GM12878 (cell line): ENCODE measurements at regions not wholly inside any gene's neighbourhood (a gene's known extent, or its start where the extent isn't known, plus 50 kb on each side); places are given as distances from the start of the nearest gene placed in this dataset.

Experiments used
- ATAC-seq: fragments of 200-7000 bp; cut with Tn5 transposase; 3 replicates; pipeline ENCODE4 v1.9.1; 2020; ENCODE audit warnings: mild to moderate bottlenecking, moderate library complexity
- BruUV-seq: library from RNA; stranded (reverse); fragments of 400-500 nt; replicated peaks from 2 replicates; lab custom pipeline; 2021; lab: Mats Ljungman, UMichigan
- CTCF ChIA-PET: fragments of 300-600 bp; sonication (Branson Sonifier 250); formaldehyde crosslinking; extraction: SDS; loops from one replicate; lab custom pipeline; 2021; ENCODE audit warnings: inconsistent platforms; lab: Yijun Ruan, JAX
- POLR2A ChIA-PET: fragments of 350-600 bp; formaldehyde crosslinking; extraction: SDS; loops from one replicate; lab custom pipeline; 2021; ENCODE audit warnings: inconsistent platforms; lab: Charles Lee
- RAD21 ChIA-PET: fragments of 300-600 bp; sonication (Branson Sonifier 250); formaldehyde crosslinking; loops from one replicate; lab custom pipeline; 2023; ENCODE audit warnings: antibody characterized with exemption; ENCODE audit not compliant: unreplicated experiment; lab: Charles Lee
- SMC1A ChIA-PET: fragments of 300-600 bp; sonication (Branson Sonifier 250); formaldehyde crosslinking; loops from one replicate; lab custom pipeline; 2023; ENCODE audit not compliant: unreplicated experiment, uncharacterized antibody; lab: Charles Lee
- DNase-seq: peaks from one replicate; pipeline ENCODE4 v3.0.0-alpha.2; 2011; ENCODE audit warnings: low read depth, low spot score
- FAIRE-seq: peaks from 3 replicates; lab custom pipeline; 2011; peaks lifted over from hg19 to GRCh38; lab: Jason Lieb, UNC
- H2AFZ ChIP-seq: 2 replicates; pipeline ENCODE4 v1.6.0; 2011; ENCODE audit warnings: low read depth, low read length, control low read depth; ENCODE audit not compliant: control insufficient read depth
- H3K27ac ChIP-seq: 2 replicates; pipeline ENCODE4 v1.5.1; 2011; ENCODE audit warnings: control low read depth; ENCODE audit not compliant: control insufficient read depth, insufficient read depth
- H3K27me3 ChIP-seq, 2 experiments: replicated peaks in 1 of 2; 2 replicates each; pipeline versions ENCODE4 v1.6.0 to v1.6.1; 2011; ENCODE audit warnings: low read length in 1 of 2; ENCODE audit not compliant: control insufficient read depth in 2 of 2, insufficient read depth in 2 of 2
- H3K36me3 ChIP-seq, 2 experiments: 2 replicates each; pipeline ENCODE4 v1.5.1; 2011; ENCODE audit warnings: low read length in 1 of 2; ENCODE audit not compliant: control insufficient read depth in 2 of 2, insufficient read depth in 2 of 2
- H3K4me1 ChIP-seq: 2 replicates; pipeline ENCODE4 v1.6.1; 2011; ENCODE audit warnings: mild to moderate bottlenecking, low read length, moderate library complexity, mixed read lengths; ENCODE audit not compliant: control insufficient read depth, insufficient read depth
- H3K4me2 ChIP-seq: 2 replicates; pipeline ENCODE4 v1.6.0; 2011; ENCODE audit warnings: control low read depth; ENCODE audit not compliant: control insufficient read depth, insufficient read depth
- H3K4me3 ChIP-seq: fragments of 200-600 bp; sonication (generic); 2 replicates; pipeline ENCODE4 v1.5.1; 2016
- H3K79me2 ChIP-seq: 2 replicates; pipeline ENCODE4 v1.6.0; 2011; ENCODE audit warnings: low read length; ENCODE audit not compliant: control insufficient read depth, insufficient read depth
- H3K9ac ChIP-seq: 2 replicates; pipeline ENCODE4 v1.8.0; 2011; ENCODE audit warnings: low read length, control low read depth, mixed read lengths; ENCODE audit not compliant: control insufficient read depth, insufficient read depth
- H3K9me3 ChIP-seq: replicated peaks from 3 replicates; pipeline ENCODE4 v1.5.1; 2011; ENCODE audit warnings: mild to moderate bottlenecking, low read length; ENCODE audit not compliant: control insufficient read depth, insufficient read depth
- H4K20me1 ChIP-seq: 2 replicates; pipeline ENCODE4 v1.6.0; 2011; ENCODE audit not compliant: control insufficient read depth, insufficient read depth
- BHLHE40 ChIP-seq, 2 experiments: fragments of 450-650 bp in 1 of 2; IDR thresholded peaks; 2 replicates each; pipeline ENCODE4 v1.6.1; 2011 to 2017; ENCODE audit warnings: low read depth in 2 of 2, borderline replicate concordance in 1 of 2, improper control_type of control experiment in 1 of 2, low read length in 1 of 2, mild to moderate bottlenecking in 1 of 2
- ETV6 ChIP-seq, 2 experiments: fragments of 450-650 bp in 1 of 2; IDR thresholded peaks in 1 of 2; conservative IDR thresholded peaks in 1 of 2; 2 replicates each; pipeline ENCODE4 v1.6.1; 2014; ENCODE audit warnings: antibody characterized with exemption in 1 of 2, borderline replicate concordance in 1 of 2, low read depth in 1 of 2, mild to moderate bottlenecking in 1 of 2, moderate library complexity in 1 of 2
- MEF2A ChIP-seq: IDR thresholded peaks from 2 replicates; pipeline ENCODE4 v1.6.1; 2011; ENCODE audit warnings: low read depth, mild to moderate bottlenecking, low read length, moderate library complexity; ENCODE audit not compliant: insufficient read depth
- MXI1 ChIP-seq: fragments of 150-350 bp; IDR thresholded peaks from 2 replicates; pipeline ENCODE4 v1.6.1; 2011; ENCODE audit warnings: low read depth, mild to moderate bottlenecking, inconsistent platforms, low read length, improper control_type of control experiment
- NKRF ChIP-seq: fragments of 450-650 bp; conservative IDR thresholded peaks from 2 replicates; pipeline ENCODE4 v1.6.1; 2017; ENCODE audit warnings: mild to moderate bottlenecking, moderate library complexity
- POLR2AphosphoS5 ChIP-seq: IDR thresholded peaks from 2 replicates; pipeline ENCODE4 v1.6.1; 2011; ENCODE audit warnings: mild to moderate bottlenecking, low read length, inconsistent platforms
- RAD51 ChIP-seq: fragments of 450-650 bp; IDR thresholded peaks from 2 replicates; pipeline ENCODE4 v1.6.1; 2016; ENCODE audit warnings: moderate library complexity, mild to moderate bottlenecking, inconsistent platforms
- ZBTB40 ChIP-seq: fragments of 450-650 bp; IDR thresholded peaks from 2 replicates; pipeline ENCODE4 v1.6.1; 2016; ENCODE audit warnings: mild to moderate bottlenecking, moderate library complexity, borderline replicate concordance
- ZSCAN29 ChIP-seq: fragments of 450-650 bp; IDR thresholded peaks from 2 replicates; pipeline ENCODE4 v1.6.1; 2017; ENCODE audit warnings: mild to moderate bottlenecking, moderate library complexity
- WGBS: methylation state at CpG from one replicate; pipeline ENCODE4 v1.1.6; 2016; ENCODE audit warnings: low lambda C conversion rate; ENCODE audit not compliant: insufficient replicate concordance, insufficient coverage; ENCODE audit errors: missing lambda C conversion rate; 5-methylcytosine and 5-hydroxymethylcytosine counted together
- in situ Hi-C: fragments of 300-500 bp; cut with MboI; formaldehyde crosslinking; loops from 9 replicates; pipeline ENCODE4 v1.14.3; 2018; ENCODE audit warnings: mixed read lengths
- intact Hi-C: fragments of 100-400 bp; cut with micrococcal nuclease; formaldehyde crosslinking; loops from one replicate; pipeline ENCODE4 v1.14.2; 2022; ENCODE audit not compliant: unreplicated experiment

GRCh38 chr15:77832874-77833273, 200.2 kb upstream of the LINGO1 start:
- no peak overlapping the region for H3K4me3 ChIP-seq
- ChIA-PET POLR2A (no interaction called here), CTCF (interaction anchor here (1.0 to 1.6 kb wide), 3 partner anchors 12 to 214 kb away, joined by 3 to 6 read pairs (median 4); no protein-coding TSS in a partner anchor), RAD21 (no interaction called here), SMC1A (interaction anchor here (1.5 kb wide), 1 partner anchor 10 kb away, joined by 4 read pairs; no protein-coding TSS in a partner anchor)
- 12% methylated on average over 2 of the region's 2 CpGs for WGBS
- no peaks in the 10 kb centered on the region for H3K4me1 ChIP-seq
- no peaks in the 10 kb centered on the region for H3K9me3 ChIP-seq
- FAIRE-seq (no peak), ATAC-seq (no peak), DNase-seq (no peak)
- no peak overlapping the region for H3K9ac ChIP-seq
- H3K27me3 ChIP-seq, result peaks cover 0 to 3% of the 10 kb centered on the region in 2 experiments; a peak in 2 of 4 replicates
- no peaks in the 10 kb centered on the region for H3K36me3 ChIP-seq
- no TSS peak for BruUV-seq
- no peaks in the 10 kb centered on the region for H4K20me1 ChIP-seq
- in situ Hi-C loops, result no loop called here
- no peak overlapping the region for H3K4me2 ChIP-seq
- H3K27ac ChIP-seq, result no peak overlapping the region
- H2AFZ ChIP-seq, result no peak overlapping the region
- no peak for TF ChIP-seq ZBTB40
- no peak for TF ChIP-seq POLR2AphosphoS5
- no peak for TF ChIP-seq NKRF
- TF ChIP-seq ETV6 (conservative IDR thresholded peaks at IDR 0.05 in 1 of 2, IDR thresholded peaks at IDR 0.05 in 1 of 2; ENCODE audit: borderline replicate concordance in 1 of 2, low read depth in 1 of 2), result no peak
- no peak for TF ChIP-seq RAD51
- TF ChIP-seq MEF2A, result no peak
- no peak for TF ChIP-seq ZSCAN29
- no peak for TF ChIP-seq MXI1
- TF ChIP-seq BHLHE40 (IDR thresholded peaks at IDR 0.05; ENCODE audit: borderline replicate concordance in 1 of 2, low read depth in 2 of 2, low read length in 1 of 2), result no peak
- intact Hi-C loops, result no loop called here
- no peaks in the 10 kb centered on the region for H3K79me2 ChIP-seq
